ENCODE measurements at regions not wholly inside any gene's neighbourhood (a gene's known extent, or its start where the extent isn't known, plus 50 kb on each side); places are given as distances from the start of the nearest gene placed in this dataset.

- DNase-seq (ENCODE audit: extremely low read depth in 1 of 2, low read depth in 1 of 2): no peak
Observed at GRCh38 chr10:92789786-92790185, 58.5 kb upstream of the EXOC6 start.

- DNase-seq (ENCODE audit: extremely low read depth in 1 of 2, low read depth in 1 of 2): no peak
Observed at GRCh38 chr10:92790440-92790839, 57.9 kb upstream of the EXOC6 start.

GRCh38 chr10:92792661-92793060, 55.7 kb upstream of the EXOC6 start:
- no peak for DNase-seq (ENCODE audit: extremely low read depth in 1 of 2, low read depth in 1 of 2)
